Transverse colon (tissue), 4 donors: ENCODE measurements at regions not wholly inside any gene's neighbourhood (a gene's known extent, or its start where the extent isn't known, plus 50 kb on each side); places are given as distances from the start of the nearest gene placed in this dataset.

ENCODE experiments used
- POLR2A ChIP-seq: fragments of 450-650 bp; IDR thresholded peaks from one replicate; pipeline ENCODE4 v1.6.1; 2016; ENCODE audit warnings: antibody characterized with exemption, mild to moderate bottlenecking, moderate library complexity
- POLR2AphosphoS5 ChIP-seq, 3 donors: sonication (generic); formaldehyde crosslinking; IDR thresholded peaks; one replicate each; pipeline ENCODE4 v1.6.1; 2016; ENCODE audit warnings: antibody characterized with exemption in 3 of 3
- TF ChIP-seq, protein P1 (sequence below), 5 experiments: fragments of 200-600 bp in 3 of 5; fragments of 450-650 bp in 2 of 5; sonication (generic) in 3 of 5; IDR thresholded peaks; 1 replicate in 2 of 5; 2 replicates in 3 of 5; pipeline ENCODE4 v1.5.1; 2016 to 2017; ENCODE audit warnings: antibody characterized with exemption in 5 of 5, inconsistent platforms in 3 of 5, mild to moderate bottlenecking in 2 of 5, moderate library complexity in 1 of 5

DNA sequence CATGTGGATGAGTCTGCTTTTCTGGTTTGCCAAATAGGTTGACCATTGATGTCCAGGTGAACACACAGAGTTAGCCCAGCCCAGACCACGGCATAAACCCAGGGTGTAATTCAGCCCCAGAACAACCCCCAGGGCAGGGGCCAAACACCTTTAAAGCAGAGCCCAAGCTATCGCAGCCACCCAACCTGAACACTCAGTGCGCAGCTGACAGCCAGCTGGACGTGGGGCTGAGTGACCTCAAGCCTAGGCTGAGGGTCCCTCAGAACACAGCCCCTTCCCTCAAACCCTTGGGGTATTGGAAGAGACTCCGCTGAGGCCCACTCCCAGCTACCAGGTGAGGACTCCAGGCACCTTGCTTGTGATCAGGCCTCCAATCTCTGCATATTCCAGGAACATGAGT lies 161.5 kb upstream of the NECTIN1 start:
- no peak for TF ChIP-seq POLR2AphosphoS5 (IDR thresholded peaks at IDR 0.05)
- TF ChIP-seq POLR2A: no peak
- TF ChIP-seq, protein P1, sequence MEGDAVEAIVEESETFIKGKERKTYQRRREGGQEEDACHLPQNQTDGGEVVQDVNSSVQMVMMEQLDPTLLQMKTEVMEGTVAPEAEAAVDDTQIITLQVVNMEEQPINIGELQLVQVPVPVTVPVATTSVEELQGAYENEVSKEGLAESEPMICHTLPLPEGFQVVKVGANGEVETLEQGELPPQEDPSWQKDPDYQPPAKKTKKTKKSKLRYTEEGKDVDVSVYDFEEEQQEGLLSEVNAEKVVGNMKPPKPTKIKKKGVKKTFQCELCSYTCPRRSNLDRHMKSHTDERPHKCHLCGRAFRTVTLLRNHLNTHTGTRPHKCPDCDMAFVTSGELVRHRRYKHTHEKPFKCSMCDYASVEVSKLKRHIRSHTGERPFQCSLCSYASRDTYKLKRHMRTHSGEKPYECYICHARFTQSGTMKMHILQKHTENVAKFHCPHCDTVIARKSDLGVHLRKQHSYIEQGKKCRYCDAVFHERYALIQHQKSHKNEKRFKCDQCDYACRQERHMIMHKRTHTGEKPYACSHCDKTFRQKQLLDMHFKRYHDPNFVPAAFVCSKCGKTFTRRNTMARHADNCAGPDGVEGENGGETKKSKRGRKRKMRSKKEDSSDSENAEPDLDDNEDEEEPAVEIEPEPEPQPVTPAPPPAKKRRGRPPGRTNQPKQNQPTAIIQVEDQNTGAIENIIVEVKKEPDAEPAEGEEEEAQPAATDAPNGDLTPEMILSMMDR (IDR thresholded peaks at IDR 0.05): no peak
